Chondrocyte (in vitro differentiated cells): ENCODE measurements at regions not wholly inside any gene's neighbourhood (a gene's known extent, or its start where the extent isn't known, plus 50 kb on each side); places are given as distances from the start of the nearest gene placed in this dataset.
"Not testable (repeated sequence)": the region's sequence is repeated elsewhere in the genome, so short reads cannot be mapped to it uniquely, and the experiment has no call there.

Experiments used
- DNase-seq: peaks from one replicate; pipeline ENCODE4 v3.0.0; 2021; ENCODE audit warnings: mixed read lengths, low spot score
- H3K27ac Mint-ChIP-seq: one replicate; pipeline ENCODE4 v1.8.0; 2021; ENCODE audit warnings: mild to moderate bottlenecking, moderate library complexity, mixed read lengths; ENCODE audit not compliant: unreplicated experiment
- H3K27me3 Mint-ChIP-seq: 2 replicates; pipeline ENCODE4 v1.8.0; 2021; ENCODE audit warnings: low read depth, mixed read lengths
- H3K36me3 Mint-ChIP-seq: 2 replicates; pipeline ENCODE4 v1.8.0; 2021; ENCODE audit warnings: low read depth, mixed read lengths
- H3K4me1 Mint-ChIP-seq: 2 replicates; pipeline ENCODE4 v1.8.0; 2021; ENCODE audit warnings: low read depth, mild to moderate bottlenecking, mixed read lengths
- H3K4me3 Mint-ChIP-seq: one replicate; pipeline ENCODE4 v1.8.0; 2021; ENCODE audit warnings: mild to moderate bottlenecking, moderate library complexity, mixed read lengths; ENCODE audit not compliant: unreplicated experiment
- H3K9me3 Mint-ChIP-seq: 2 replicates; pipeline ENCODE4 v1.8.0; 2021; ENCODE audit warnings: low read depth, mixed read lengths
- TF ChIP-seq, protein P1 (sequence below): fragments of 200-600 bp; sonication (generic); IDR thresholded peaks from 2 replicates; pipeline ENCODE4 v1.5.0; 2021; ENCODE audit warnings: antibody characterized with exemption, mild to moderate bottlenecking, moderate library complexity

DNA sequence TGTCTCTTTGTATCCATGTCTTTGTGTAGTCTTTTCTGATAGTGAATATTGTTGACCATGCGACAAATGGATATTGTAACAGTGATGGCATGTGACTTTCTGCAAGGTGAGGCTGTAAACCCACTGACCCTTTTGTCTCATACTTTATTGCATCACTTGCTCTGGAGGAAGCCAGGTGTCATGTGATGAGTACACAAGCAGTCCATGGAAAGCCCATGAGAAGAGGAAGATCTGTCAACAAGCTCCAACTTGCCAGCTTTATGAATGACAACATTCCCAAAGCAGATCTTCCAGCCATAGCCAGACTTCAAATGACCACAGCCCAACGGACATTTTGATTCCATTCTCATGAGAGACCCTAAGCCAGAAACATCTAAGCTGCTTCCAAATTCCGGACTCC is 450.1 kb upstream of the ACTBL2 start:
- peaks cover 7% of the 10 kb centered on the region for H3K9me3 Mint-ChIP-seq
- H3K27ac Mint-ChIP-seq = no peak overlapping the region
- no peaks in the 10 kb centered on the region for H3K27me3 Mint-ChIP-seq
- TF ChIP-seq, protein P1, sequence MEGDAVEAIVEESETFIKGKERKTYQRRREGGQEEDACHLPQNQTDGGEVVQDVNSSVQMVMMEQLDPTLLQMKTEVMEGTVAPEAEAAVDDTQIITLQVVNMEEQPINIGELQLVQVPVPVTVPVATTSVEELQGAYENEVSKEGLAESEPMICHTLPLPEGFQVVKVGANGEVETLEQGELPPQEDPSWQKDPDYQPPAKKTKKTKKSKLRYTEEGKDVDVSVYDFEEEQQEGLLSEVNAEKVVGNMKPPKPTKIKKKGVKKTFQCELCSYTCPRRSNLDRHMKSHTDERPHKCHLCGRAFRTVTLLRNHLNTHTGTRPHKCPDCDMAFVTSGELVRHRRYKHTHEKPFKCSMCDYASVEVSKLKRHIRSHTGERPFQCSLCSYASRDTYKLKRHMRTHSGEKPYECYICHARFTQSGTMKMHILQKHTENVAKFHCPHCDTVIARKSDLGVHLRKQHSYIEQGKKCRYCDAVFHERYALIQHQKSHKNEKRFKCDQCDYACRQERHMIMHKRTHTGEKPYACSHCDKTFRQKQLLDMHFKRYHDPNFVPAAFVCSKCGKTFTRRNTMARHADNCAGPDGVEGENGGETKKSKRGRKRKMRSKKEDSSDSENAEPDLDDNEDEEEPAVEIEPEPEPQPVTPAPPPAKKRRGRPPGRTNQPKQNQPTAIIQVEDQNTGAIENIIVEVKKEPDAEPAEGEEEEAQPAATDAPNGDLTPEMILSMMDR = no peak
- no peak overlapping the region for H3K4me3 Mint-ChIP-seq
- H3K4me1 Mint-ChIP-seq = no peaks in the 10 kb centered on the region
- no peak for DNase-seq
- peaks cover 4% of the 10 kb centered on the region for H3K36me3 Mint-ChIP-seq

GRCh38 chr5:57931807-57932206 is 449.2 kb upstream of the ACTBL2 start:
- Mint-ChIP-seq H3K9me3 (peaks cover 10% of the 10 kb centered on the region), H3K4me1 (no peaks in the 10 kb centered on the region), H3K36me3 (peaks cover 4% of the 10 kb centered on the region), H3K27me3 (no peaks in the 10 kb centered on the region), H3K27ac (no peak overlapping the region), H3K4me3 (no peak overlapping the region)
- TF ChIP-seq, protein P1 = no peak
- DNase-seq = no peak

DNA sequence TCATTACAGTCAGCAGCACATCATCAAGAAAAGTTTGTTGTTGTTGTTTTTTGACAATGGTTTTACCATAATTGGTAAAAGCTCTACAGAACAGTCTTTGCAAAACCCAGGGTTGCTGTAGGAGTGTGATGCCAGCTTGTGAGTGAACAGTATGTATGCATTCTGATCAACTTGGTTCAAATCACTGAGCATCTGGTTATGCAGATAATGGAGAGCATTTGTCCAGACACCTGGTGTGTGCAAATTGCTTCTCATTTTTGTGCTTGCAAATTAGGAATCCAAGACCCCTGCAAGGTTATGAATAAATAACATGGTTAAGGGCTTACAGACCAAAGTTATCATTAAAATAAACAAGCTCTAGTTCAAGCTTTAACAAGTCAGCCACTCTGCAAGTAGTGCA is 448.7 kb upstream of the ACTBL2 start:
- H3K4me1 Mint-ChIP-seq = no peaks in the 10 kb centered on the region
- H3K4me3 Mint-ChIP-seq = no peak overlapping the region
- TF ChIP-seq, protein P1 = no peak
- H3K36me3 Mint-ChIP-seq = peaks cover 4% of the 10 kb centered on the region
- peaks cover 10% of the 10 kb centered on the region for H3K9me3 Mint-ChIP-seq
- H3K27ac Mint-ChIP-seq = no peak overlapping the region
- H3K27me3 Mint-ChIP-seq = no peaks in the 10 kb centered on the region
- no peak for DNase-seq

- H3K27ac Mint-ChIP-seq = no peak overlapping the region
- no peaks in the 10 kb centered on the region for H3K4me1 Mint-ChIP-seq
- no peak overlapping the region for H3K4me3 Mint-ChIP-seq
- H3K27me3 Mint-ChIP-seq = no peaks in the 10 kb centered on the region
- TF ChIP-seq, protein P1 = no peak
- no peak for DNase-seq
- peaks cover 14% of the 10 kb centered on the region for H3K9me3 Mint-ChIP-seq
- H3K36me3 Mint-ChIP-seq = peaks cover 8% of the 10 kb centered on the region
These were observed 446.7 kb upstream of the ACTBL2 start for GRCh38 chr5:57929271-57929670.

- not testable (repeated sequence) for H3K4me1 Mint-ChIP-seq, DNase-seq, H3K4me3 Mint-ChIP-seq, H3K27me3 Mint-ChIP-seq, H3K36me3 Mint-ChIP-seq, H3K27ac Mint-ChIP-seq
- H3K9me3 Mint-ChIP-seq = peaks cover 16% of the 10 kb centered on the region
These were observed 440.5 kb upstream of the ACTBL2 start for GRCh38 chr5:57923094-57923493.

DNA sequence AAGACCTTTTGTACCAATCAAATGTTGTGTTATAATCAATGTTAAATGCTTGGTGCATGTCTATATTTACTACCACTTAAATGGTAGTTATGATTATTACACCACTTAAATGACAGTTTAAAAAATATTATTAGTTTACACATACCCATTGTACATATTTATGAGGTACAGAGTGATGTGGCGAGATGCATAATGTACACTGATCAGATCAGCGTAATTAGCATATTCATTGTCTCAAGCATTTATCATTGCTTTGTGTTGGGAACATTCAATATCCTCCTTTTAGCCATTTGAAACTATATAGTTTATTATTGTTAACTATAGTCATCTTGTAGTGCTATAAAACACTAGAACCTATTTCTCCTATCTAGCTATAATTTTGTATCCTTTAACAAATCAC is 434.4 kb upstream of the ACTBL2 start:
- no peak for DNase-seq
- Mint-ChIP-seq H3K27ac (no peak overlapping the region), H3K36me3 (no peaks in the 10 kb centered on the region), H3K27me3 (no peaks in the 10 kb centered on the region), H3K9me3 (no peaks in the 10 kb centered on the region), H3K4me3 (no peak overlapping the region), H3K4me1 (no peaks in the 10 kb centered on the region)
- TF ChIP-seq, protein P1 = no peak
